ENCODE measurements at regions not wholly inside any gene's neighbourhood (a gene's known extent, or its start where the extent isn't known, plus 50 kb on each side); places are given as distances from the start of the nearest gene placed in this dataset.

DNA sequence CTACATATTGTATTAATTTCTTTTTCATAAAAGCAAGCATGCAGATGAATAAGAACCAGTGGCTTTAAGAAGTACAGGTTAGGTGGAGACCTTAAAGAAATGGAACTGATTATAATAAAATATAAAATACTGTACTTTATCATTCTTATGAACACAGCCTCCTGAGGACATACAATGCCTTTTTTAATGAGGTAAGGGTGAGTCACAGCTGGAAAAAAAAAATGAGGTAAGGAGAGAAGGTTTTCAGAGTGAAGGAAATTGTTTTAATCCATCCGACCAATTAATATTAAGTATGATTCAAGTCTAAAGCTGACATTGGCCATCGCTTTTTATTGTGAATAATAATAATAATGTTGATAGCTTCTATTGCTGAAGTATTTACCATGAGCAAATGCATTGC lies 170.3 kb upstream of the SOX2 start:
- no peak for DNase-seq
- no peak overlapping the region for H3K9ac ChIP-seq (ENCODE audit: low read depth in 2 of 2, low read length in 2 of 2)
- no peak overlapping the region for H3K4me3 ChIP-seq
- no peaks in the 10 kb centered on the region for H3K9me3 ChIP-seq
- no peaks in the 10 kb centered on the region for H3K4me1 ChIP-seq
- intact Hi-C loops (cut with DNase I), result no loop called here
- TF ChIP-seq, protein P1, sequence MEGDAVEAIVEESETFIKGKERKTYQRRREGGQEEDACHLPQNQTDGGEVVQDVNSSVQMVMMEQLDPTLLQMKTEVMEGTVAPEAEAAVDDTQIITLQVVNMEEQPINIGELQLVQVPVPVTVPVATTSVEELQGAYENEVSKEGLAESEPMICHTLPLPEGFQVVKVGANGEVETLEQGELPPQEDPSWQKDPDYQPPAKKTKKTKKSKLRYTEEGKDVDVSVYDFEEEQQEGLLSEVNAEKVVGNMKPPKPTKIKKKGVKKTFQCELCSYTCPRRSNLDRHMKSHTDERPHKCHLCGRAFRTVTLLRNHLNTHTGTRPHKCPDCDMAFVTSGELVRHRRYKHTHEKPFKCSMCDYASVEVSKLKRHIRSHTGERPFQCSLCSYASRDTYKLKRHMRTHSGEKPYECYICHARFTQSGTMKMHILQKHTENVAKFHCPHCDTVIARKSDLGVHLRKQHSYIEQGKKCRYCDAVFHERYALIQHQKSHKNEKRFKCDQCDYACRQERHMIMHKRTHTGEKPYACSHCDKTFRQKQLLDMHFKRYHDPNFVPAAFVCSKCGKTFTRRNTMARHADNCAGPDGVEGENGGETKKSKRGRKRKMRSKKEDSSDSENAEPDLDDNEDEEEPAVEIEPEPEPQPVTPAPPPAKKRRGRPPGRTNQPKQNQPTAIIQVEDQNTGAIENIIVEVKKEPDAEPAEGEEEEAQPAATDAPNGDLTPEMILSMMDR (IDR thresholded peaks at IDR 0.05), result no peak
- H3K27ac ChIP-seq, result no peak overlapping the region
- H3K36me3 ChIP-seq, result no peaks in the 10 kb centered on the region
- H3K27me3 ChIP-seq, result no peaks in the 10 kb centered on the region

GRCh38 chr3:181534781-181535221 lies 176.9 kb upstream of the SOX2 start:
- Histone ChIP-seq H3K36me3 (no peaks in the 10 kb centered on the region), H3K27me3 (no peaks in the 10 kb centered on the region), H3K4me3 (no peak overlapping the region), H3K9ac (ENCODE audit: low read depth in 2 of 2, low read length in 2 of 2) (no peak overlapping the region), H3K9me3 (no peaks in the 10 kb centered on the region), H3K4me1 (no peaks in the 10 kb centered on the region), H3K27ac (no peak overlapping the region)
- TF ChIP-seq, protein P1 (IDR thresholded peaks at IDR 0.05), result no peak
- DNase-seq, result no peak
- intact Hi-C loops (cut with DNase I), result no loop called here

DNA sequence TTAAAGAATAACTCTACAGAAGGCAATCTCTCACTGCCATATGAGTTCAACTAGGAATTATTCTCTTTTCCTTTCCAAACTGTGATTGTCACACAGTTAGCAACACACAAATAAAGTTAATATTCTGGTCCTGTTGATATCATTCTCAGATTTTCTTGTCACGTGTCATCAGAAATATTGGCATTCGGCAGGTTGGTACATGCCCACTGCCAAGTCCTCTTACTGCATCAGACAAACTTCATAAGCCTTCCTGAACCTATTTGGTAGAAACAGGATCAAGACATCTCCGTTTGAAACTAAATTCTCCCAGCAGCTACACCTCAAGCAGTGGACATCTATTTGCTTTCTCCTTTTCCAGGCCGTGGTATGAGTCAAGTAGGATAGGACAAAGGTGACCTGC lies 177.9 kb upstream of the SOX2 start:
- Histone ChIP-seq H3K27me3 (no peaks in the 10 kb centered on the region), H3K9ac (ENCODE audit: low read depth in 2 of 2, low read length in 2 of 2) (no peak overlapping the region), H3K9me3 (no peaks in the 10 kb centered on the region), H3K27ac (no peak overlapping the region), H3K4me3 (no peak overlapping the region), H3K4me1 (no peaks in the 10 kb centered on the region), H3K36me3 (no peaks in the 10 kb centered on the region)
- DNase-seq, result no peak
- TF ChIP-seq, protein P1 (IDR thresholded peaks at IDR 0.05), result no peak
- intact Hi-C loops (cut with DNase I), result no loop called here

DNA sequence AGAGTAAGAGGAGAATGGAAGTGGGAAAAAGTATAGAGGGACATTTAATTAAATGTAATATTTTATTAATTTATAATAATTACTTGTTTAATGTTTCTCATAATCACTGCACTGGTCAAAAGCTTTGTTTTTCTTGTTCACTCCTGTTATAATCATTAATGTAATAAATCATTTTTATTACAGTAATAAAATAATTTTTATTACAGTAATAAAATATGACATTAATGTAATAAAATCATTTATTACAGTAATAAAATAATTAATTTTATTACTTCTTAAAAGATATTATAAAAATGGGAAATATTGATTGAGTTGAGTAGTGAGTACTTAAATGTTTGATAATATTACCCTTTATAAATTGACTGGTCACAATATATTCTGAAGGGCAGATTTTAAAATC lies 181.1 kb upstream of the SOX2 start:
- intact Hi-C loops (cut with DNase I), result no loop called here
- Histone ChIP-seq H3K9ac (ENCODE audit: low read depth in 2 of 2, low read length in 2 of 2) (no peak overlapping the region), H3K27me3 (no peaks in the 10 kb centered on the region), H3K36me3 (no peaks in the 10 kb centered on the region), H3K4me3 (no peak overlapping the region), H3K4me1 (no peaks in the 10 kb centered on the region), H3K9me3 (no peaks in the 10 kb centered on the region), H3K27ac (no peak overlapping the region)
- TF ChIP-seq, protein P1 (IDR thresholded peaks at IDR 0.05), result no peak
- DNase-seq, result no peak

- Histone ChIP-seq H3K27ac (no peak overlapping the region), H3K9ac (ENCODE audit: low read depth in 2 of 2, low read length in 2 of 2) (no peak overlapping the region), H3K27me3 (no peaks in the 10 kb centered on the region), H3K4me3 (no peak overlapping the region), H3K4me1 (no peaks in the 10 kb centered on the region), H3K36me3 (no peaks in the 10 kb centered on the region), H3K9me3 (no peaks in the 10 kb centered on the region)
- intact Hi-C loops (cut with DNase I), result no loop called here
- TF ChIP-seq, protein P1 (IDR thresholded peaks at IDR 0.05), result no peak
- no peak for DNase-seq
Measured at GRCh38 chr3:181521831-181522230, 189.9 kb upstream of the SOX2 start.

DNA sequence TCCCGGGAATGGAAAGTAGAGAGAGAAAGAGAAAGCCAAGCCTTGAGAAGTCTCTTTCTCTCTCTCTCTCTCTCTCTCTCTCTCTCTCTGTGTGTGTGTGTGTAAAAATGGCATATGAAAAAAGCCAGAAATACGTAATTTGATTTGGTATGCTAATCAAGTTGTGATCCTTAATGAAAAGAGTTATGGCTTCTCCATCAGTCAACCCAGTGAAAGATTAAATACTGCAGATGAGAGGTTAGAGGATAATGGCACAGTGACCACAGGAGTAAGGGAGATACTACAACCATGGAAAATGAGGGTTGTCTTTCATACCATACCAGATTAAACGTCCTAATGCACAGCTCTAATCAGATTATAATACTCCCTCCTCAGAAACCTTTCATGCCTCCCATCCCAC lies 193.5 kb upstream of the SOX2 start:
- DNase-seq, result no peak
- Histone ChIP-seq H3K9ac (ENCODE audit: low read depth in 2 of 2, low read length in 2 of 2) (no peak overlapping the region), H3K27ac (no peak overlapping the region), H3K4me1 (no peaks in the 10 kb centered on the region), H3K36me3 (no peaks in the 10 kb centered on the region), H3K27me3 (no peaks in the 10 kb centered on the region), H3K4me3 (no peak overlapping the region), H3K9me3 (no peaks in the 10 kb centered on the region)
- intact Hi-C loops (cut with DNase I), result no loop called here
- TF ChIP-seq, protein P1 (IDR thresholded peaks at IDR 0.05), result no peak

All from colonic mucosa (tissue), 4 donors.